Trophoblast cell (in vitro differentiated cells and primary cell): ENCODE measurements at regions not wholly inside any gene's neighbourhood (a gene's known extent, or its start where the extent isn't known, plus 50 kb on each side); places are given as distances from the start of the nearest gene placed in this dataset.

ENCODE experiments used
- DNase-seq, 2 donors: peaks; one replicate each; pipeline ENCODE4 v3.0.0-alpha.2; 2016
- H2AFZ ChIP-seq: 2 replicates; pipeline ENCODE4 v1.6.1; 2013; ENCODE audit warnings: low read length, moderate library complexity, mild to moderate bottlenecking; ENCODE audit not compliant: insufficient read depth, poor library complexity
- H2AK5ac ChIP-seq: 2 replicates; pipeline ENCODE4 v1.6.1; 2013; ENCODE audit warnings: mild to moderate bottlenecking, low read length
- H2BK120ac ChIP-seq: 2 replicates; pipeline ENCODE4 v1.6.1; 2013; ENCODE audit warnings: low read length, mild to moderate bottlenecking, moderate library complexity; ENCODE audit not compliant: insufficient read depth, poor library complexity
- H2BK12ac ChIP-seq: 2 replicates; pipeline ENCODE4 v1.6.1; 2013; ENCODE audit warnings: mild to moderate bottlenecking, low read length, moderate library complexity
- H2BK5ac ChIP-seq: 2 replicates; pipeline ENCODE4 v1.6.1; 2013; ENCODE audit warnings: low read length, low read depth, moderate library complexity, mild to moderate bottlenecking; ENCODE audit not compliant: poor library complexity
- H3K14ac ChIP-seq: 2 replicates; pipeline ENCODE4 v1.6.1; 2013; ENCODE audit warnings: mild to moderate bottlenecking, low read length
- H3K18ac ChIP-seq: 2 replicates; pipeline ENCODE4 v1.6.1; 2013; ENCODE audit warnings: mild to moderate bottlenecking, low read length
- H3K23ac ChIP-seq: 2 replicates; pipeline ENCODE4 v1.6.1; 2013; ENCODE audit warnings: low read length
- H3K27ac ChIP-seq: 2 replicates; pipeline ENCODE4 v1.5.1; 2013; ENCODE audit warnings: low read depth, mild to moderate bottlenecking, inconsistent platforms, low read length, moderate library complexity
- H3K27me3 ChIP-seq: 2 replicates; pipeline ENCODE4 v1.6.1; 2013; ENCODE audit warnings: inconsistent platforms, mild to moderate bottlenecking, low read length, moderate library complexity; ENCODE audit not compliant: insufficient read depth
- H3K36me3 ChIP-seq, 2 experiments: 1 replicate in 1 of 2; 2 replicates in 1 of 2; pipeline ENCODE4 v1.6.1; 2013; ENCODE audit warnings: low read length in 2 of 2, mild to moderate bottlenecking in 2 of 2, moderate library complexity in 1 of 2; ENCODE audit not compliant: insufficient read depth in 2 of 2, control insufficient read depth in 1 of 2
- H3K4ac ChIP-seq: 2 replicates; pipeline ENCODE4 v1.6.1; 2013; ENCODE audit warnings: low read depth, mild to moderate bottlenecking, low read length, moderate library complexity
- H3K4me1 ChIP-seq, 2 experiments: 1 replicate in 1 of 2; 2 replicates in 1 of 2; pipeline ENCODE4 v1.6.1; 2013; ENCODE audit warnings: low read length in 2 of 2, mild to moderate bottlenecking in 2 of 2, moderate library complexity in 1 of 2; ENCODE audit not compliant: insufficient read depth in 2 of 2, control insufficient read depth in 1 of 2
- H3K4me2 ChIP-seq: 2 replicates; pipeline ENCODE4 v1.6.1; 2013; ENCODE audit warnings: inconsistent platforms, mild to moderate bottlenecking, low read length, moderate library complexity
- H3K4me3 ChIP-seq: 2 replicates; pipeline ENCODE4 v1.5.1; 2013; ENCODE audit warnings: mild to moderate bottlenecking, low read depth, low read length, inconsistent platforms
- H3K79me1 ChIP-seq: one replicate; pipeline ENCODE4 v1.6.1; 2013; ENCODE audit warnings: low read length
- H3K79me2 ChIP-seq: 2 replicates; pipeline ENCODE4 v1.6.1; 2013; ENCODE audit warnings: low read length, mild to moderate bottlenecking; ENCODE audit not compliant: control insufficient read depth, insufficient read depth, poor library complexity
- H3K9ac ChIP-seq: 2 replicates; pipeline ENCODE4 v1.6.1; 2013; ENCODE audit warnings: mild to moderate bottlenecking, low read length
- H3K9me3 ChIP-seq: 2 replicates; pipeline ENCODE4 v1.6.1; 2013; ENCODE audit warnings: low read depth, mild to moderate bottlenecking, control low read depth, inconsistent platforms, low read length; ENCODE audit not compliant: insufficient read depth
- H4K12ac ChIP-seq: 2 replicates; pipeline ENCODE4 v1.6.1; 2013; ENCODE audit warnings: low read depth, mild to moderate bottlenecking, low read length, moderate library complexity
- H4K8ac ChIP-seq: 2 replicates; pipeline ENCODE4 v1.6.1; 2013; ENCODE audit warnings: low read depth, mild to moderate bottlenecking, low read length, moderate library complexity
- H4K91ac ChIP-seq: one replicate; pipeline ENCODE4 v1.6.1; 2013; ENCODE audit warnings: low read depth, mild to moderate bottlenecking, low read length, moderate library complexity
- WGBS: extraction: QIAGEN DNeasy Blood & Tissue Kit; methylation state at CpG from one replicate; pipeline ENCODE4 v1.1.7; 2013; ENCODE audit warnings: missing lambda C conversion rate; ENCODE audit not compliant: insufficient read length, insufficient coverage; ENCODE audit errors: extremely low coverage; 5-methylcytosine and 5-hydroxymethylcytosine counted together

DNA sequence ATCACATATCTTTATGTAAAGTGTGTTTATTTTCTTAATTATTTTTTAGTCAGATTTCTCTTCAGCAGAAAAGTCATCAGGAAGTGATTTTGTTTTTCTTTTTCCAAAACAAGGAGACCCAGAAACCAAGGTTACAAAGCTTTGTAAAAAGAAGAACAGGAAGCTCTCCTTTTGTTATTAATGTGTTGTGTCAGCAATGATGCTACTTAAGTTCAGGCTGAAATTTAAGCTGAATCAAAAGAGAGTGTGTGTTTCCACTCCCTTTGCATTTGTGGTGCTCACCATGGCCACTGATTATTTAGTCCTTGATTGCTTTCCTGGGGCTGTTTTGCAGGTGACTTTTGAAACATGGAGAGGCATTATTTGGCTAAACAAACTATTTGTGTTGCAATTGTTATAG, 155.3 kb upstream of the ATP2B1 start:
- H3K4ac ChIP-seq, result no peak overlapping the region
- no peak overlapping the region for H3K23ac ChIP-seq
- DNase-seq, result no peak
- no peaks in the 10 kb centered on the region for H3K9me3 ChIP-seq
- H3K36me3 ChIP-seq, result no peaks in the 10 kb centered on the region
- no peak overlapping the region for H4K12ac ChIP-seq
- no peak overlapping the region for H4K8ac ChIP-seq
- peak overlapping the region; percentile 48 for H3K27ac ChIP-seq
- H3K9ac ChIP-seq, result no peak overlapping the region
- H2BK5ac ChIP-seq, result no peak overlapping the region
- H3K27me3 ChIP-seq, result no peaks in the 10 kb centered on the region
- no peak overlapping the region for H2AK5ac ChIP-seq
- no peaks in the 10 kb centered on the region for H3K79me2 ChIP-seq
- no peak overlapping the region for H3K4me3 ChIP-seq
- no peak overlapping the region for H4K91ac ChIP-seq
- no peak overlapping the region for H2BK120ac ChIP-seq
- H3K4me1 ChIP-seq, result peaks cover 6% of the 10 kb centered on the region in 2 experiments
- no peak overlapping the region for H2AFZ ChIP-seq
- H3K18ac ChIP-seq, result no peak overlapping the region
- H2BK12ac ChIP-seq, result no peak overlapping the region
- H3K79me1 ChIP-seq, result peaks cover 11% of the 10 kb centered on the region
- no peak overlapping the region for H3K14ac ChIP-seq
- H3K4me2 ChIP-seq, result no peak overlapping the region

DNA sequence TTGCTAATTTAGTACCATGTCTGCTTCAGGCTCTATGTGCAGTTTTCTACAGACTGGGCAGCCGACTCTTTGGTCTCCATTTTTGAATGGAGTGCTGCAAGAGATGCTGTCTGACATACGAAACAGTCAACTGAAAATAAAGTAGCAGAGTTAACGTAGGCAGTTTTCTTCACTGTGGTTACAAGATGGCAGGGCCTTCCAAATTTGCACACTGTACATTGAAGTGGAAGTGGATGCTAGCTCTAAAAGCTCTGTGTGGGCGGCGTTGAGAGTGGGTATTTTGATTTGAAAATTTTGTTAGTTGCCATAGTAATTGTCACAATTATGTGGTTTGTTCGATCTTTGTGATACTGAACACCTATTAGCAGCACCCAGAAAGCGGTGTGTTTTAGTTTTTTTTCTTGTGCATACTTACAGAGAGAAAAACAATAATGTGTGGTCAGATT, 154.9 kb upstream of the ATP2B1 start:
- no peak overlapping the region for H3K23ac ChIP-seq
- H4K8ac ChIP-seq, result peak overlapping the region; percentile 16
- no peaks in the 10 kb centered on the region for H3K9me3 ChIP-seq
- H3K79me1 ChIP-seq, result peaks cover 11% of the 10 kb centered on the region
- no peaks in the 10 kb centered on the region for H3K79me2 ChIP-seq
- peak in 1 of 2 donors; percentile 5 for DNase-seq
- H2BK120ac ChIP-seq, result peak overlapping the region; percentile 7
- H3K9ac ChIP-seq, result no peak overlapping the region
- peak overlapping the region; percentile 46 for H3K27ac ChIP-seq
- H2BK5ac ChIP-seq, result no peak overlapping the region
- no peak overlapping the region for H3K4me3 ChIP-seq
- H2BK12ac ChIP-seq, result peak overlapping the region; percentile 54
- no CpG with 5 or more reads among the region's 7 CpGs for WGBS
- no peak overlapping the region for H3K18ac ChIP-seq
- H3K14ac ChIP-seq, result no peak overlapping the region
- H2AFZ ChIP-seq, result no peak overlapping the region
- no peaks in the 10 kb centered on the region for H3K27me3 ChIP-seq
- H2AK5ac ChIP-seq, result no peak overlapping the region
- no peaks in the 10 kb centered on the region for H3K36me3 ChIP-seq
- H3K4me2 ChIP-seq, result no peak overlapping the region
- H4K91ac ChIP-seq, result peak overlapping the region; percentile 32
- H3K4ac ChIP-seq, result no peak overlapping the region
- H4K12ac ChIP-seq, result no peak overlapping the region
- peaks cover 6 to 10% of the 10 kb centered on the region in 2 experiments for H3K4me1 ChIP-seq

DNA sequence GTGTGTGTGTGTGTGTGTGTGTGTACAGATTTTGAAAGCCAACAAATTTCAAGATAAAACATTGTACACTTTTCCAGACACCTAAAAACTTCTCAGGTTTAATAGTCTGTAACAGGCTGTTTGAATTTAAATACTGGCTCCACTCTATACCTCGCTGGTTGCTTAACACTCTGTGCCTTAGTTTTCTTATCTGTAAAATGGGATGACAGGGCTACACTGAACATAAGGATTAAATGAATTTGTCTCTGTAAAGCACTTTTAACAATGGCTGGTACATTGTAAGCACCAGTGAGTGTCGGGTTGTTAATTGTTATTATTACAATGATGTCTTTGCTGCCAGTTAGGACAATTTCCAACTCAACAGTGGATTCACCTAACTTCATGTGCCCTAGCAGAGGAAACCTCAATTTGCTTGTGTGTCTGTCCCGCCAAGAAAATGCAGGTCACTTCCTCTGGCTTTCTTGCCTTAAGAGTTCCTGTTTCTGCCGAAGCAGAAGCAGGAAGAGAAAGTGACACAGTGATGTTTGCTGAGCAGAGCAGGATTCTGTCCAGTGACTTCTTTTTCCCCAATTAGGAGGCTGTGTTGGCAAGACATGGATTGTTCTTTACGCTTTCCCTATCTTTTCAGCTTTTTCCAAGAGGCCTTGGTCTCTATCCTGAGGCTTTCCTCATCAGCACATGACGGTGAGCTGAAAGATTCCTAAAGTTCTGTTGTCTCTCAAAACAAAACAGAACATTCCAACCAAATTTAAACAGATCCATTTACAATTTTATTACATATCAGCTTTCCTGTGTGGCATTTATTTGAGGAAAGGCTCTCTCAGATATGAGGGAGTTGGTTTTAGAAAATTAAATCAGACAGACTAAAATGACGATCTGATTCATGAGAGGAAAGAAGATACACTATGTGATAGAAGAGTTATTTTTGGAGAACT, 154.1 kb upstream of the ATP2B1 start:
- Histone ChIP-seq H2BK120ac (peak overlapping the region; percentile 88), H3K79me1 (peaks cover 11% of the 10 kb centered on the region), H2BK5ac (peak overlapping the region; percentile 67), H4K12ac (no peak overlapping the region), H3K36me3 (no peaks in the 10 kb centered on the region), H3K14ac (peak overlapping the region; percentile 64), H3K23ac (no peak overlapping the region), H3K4ac (no peak overlapping the region), H2AFZ (no peak overlapping the region), H3K27ac (peak overlapping the region; percentile 79), H3K4me3 (no peak overlapping the region), H3K79me2 (no peaks in the 10 kb centered on the region), H4K8ac (peak overlapping the region; percentile 7), H3K4me2 (no peak overlapping the region), H4K91ac (peak overlapping the region; percentile 67), H3K27me3 (no peaks in the 10 kb centered on the region), H2BK12ac (peak overlapping the region; percentile 61), H3K4me1 (peaks cover 8 to 11% of the 10 kb centered on the region in 2 experiments), H3K9me3 (no peaks in the 10 kb centered on the region), H3K18ac (peak overlapping the region; percentile 58), H2AK5ac (no peak overlapping the region), H3K9ac (no peak overlapping the region)
- no CpG with 5 or more reads among the region's 7 CpGs for WGBS
- DNase-seq, result peak in 1 of 2 donors; percentile 25

DNA sequence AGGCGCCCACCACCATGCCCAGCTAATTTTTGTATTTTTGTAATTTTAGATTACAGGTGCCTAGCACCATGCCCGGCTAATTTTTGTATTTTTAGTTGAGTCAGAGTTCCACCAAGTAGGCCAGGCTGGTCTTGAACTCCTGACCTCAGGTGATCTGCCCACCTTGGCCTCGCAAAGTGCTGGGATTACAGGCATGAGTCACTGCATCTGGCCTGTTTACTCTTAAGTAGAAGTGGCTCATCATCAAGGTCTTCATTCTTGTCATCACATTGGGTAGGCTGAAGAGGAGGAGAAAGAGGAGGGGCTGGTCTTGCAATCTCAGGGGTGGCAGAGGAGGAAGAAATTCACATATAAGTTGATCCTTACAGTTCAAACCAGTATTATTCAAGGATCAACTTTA, 152.4 kb upstream of the ATP2B1 start:
- no peak overlapping the region for H2AFZ ChIP-seq
- no peak overlapping the region for H3K18ac ChIP-seq
- H3K9me3 ChIP-seq, result no peaks in the 10 kb centered on the region
- no peak overlapping the region for H2BK12ac ChIP-seq
- H3K9ac ChIP-seq, result no peak overlapping the region
- H2AK5ac ChIP-seq, result no peak overlapping the region
- no peaks in the 10 kb centered on the region for H3K27me3 ChIP-seq
- H3K14ac ChIP-seq, result no peak overlapping the region
- H4K91ac ChIP-seq, result no peak overlapping the region
- no peak overlapping the region for H4K8ac ChIP-seq
- H3K36me3 ChIP-seq, result no peaks in the 10 kb centered on the region
- H3K79me2 ChIP-seq, result no peaks in the 10 kb centered on the region
- H3K79me1 ChIP-seq, result peaks cover 11% of the 10 kb centered on the region
- no peak overlapping the region for H2BK120ac ChIP-seq
- no peak overlapping the region for H3K4ac ChIP-seq
- no peak overlapping the region for H3K4me2 ChIP-seq
- no peak overlapping the region for H3K4me3 ChIP-seq
- WGBS, result no CpG with 5 or more reads among the region's 3 CpGs
- no peak for DNase-seq
- no peak overlapping the region for H3K23ac ChIP-seq
- H3K27ac ChIP-seq, result no peak overlapping the region
- peaks cover 8 to 13% of the 10 kb centered on the region in 2 experiments for H3K4me1 ChIP-seq
- H4K12ac ChIP-seq, result no peak overlapping the region
- no peak overlapping the region for H2BK5ac ChIP-seq
